ENCODE measurements at regions not wholly inside any gene's neighbourhood (a gene's known extent, or its start where the extent isn't known, plus 50 kb on each side); places are given as distances from the start of the nearest gene placed in this dataset.

DNA sequence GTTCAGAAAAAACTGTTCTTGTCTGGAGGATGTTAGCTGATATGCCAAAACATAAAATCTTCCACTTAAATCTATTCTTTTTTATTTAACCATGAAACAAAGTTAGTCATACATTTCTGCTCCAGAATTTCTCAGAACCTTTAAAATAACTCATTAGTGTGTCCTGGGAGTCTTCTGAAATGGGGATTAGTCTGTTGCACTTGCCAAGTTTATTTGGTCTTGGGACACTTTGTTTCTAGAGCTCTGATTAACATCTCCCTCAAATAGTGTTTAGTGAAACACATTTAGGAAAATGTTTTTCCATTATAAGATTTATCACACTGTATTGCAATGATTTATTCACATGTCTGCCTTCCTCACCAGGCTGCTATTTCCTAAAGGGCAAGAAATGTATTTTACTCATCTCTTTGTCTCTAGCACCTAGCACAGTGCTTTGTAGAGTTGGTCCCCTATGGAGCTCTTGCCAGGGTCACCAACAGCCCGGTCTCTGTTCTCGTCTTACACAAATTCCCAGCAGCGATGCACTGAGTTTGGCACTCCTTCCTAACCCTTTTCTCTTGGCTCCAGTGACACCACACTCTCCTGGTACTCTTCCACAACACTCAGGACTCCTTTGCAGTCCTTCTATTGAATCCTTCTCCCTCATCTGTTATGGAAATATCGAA, 189.2 kb downstream of the CSNK2A3 start:
- TF ChIP-seq, protein P1, sequence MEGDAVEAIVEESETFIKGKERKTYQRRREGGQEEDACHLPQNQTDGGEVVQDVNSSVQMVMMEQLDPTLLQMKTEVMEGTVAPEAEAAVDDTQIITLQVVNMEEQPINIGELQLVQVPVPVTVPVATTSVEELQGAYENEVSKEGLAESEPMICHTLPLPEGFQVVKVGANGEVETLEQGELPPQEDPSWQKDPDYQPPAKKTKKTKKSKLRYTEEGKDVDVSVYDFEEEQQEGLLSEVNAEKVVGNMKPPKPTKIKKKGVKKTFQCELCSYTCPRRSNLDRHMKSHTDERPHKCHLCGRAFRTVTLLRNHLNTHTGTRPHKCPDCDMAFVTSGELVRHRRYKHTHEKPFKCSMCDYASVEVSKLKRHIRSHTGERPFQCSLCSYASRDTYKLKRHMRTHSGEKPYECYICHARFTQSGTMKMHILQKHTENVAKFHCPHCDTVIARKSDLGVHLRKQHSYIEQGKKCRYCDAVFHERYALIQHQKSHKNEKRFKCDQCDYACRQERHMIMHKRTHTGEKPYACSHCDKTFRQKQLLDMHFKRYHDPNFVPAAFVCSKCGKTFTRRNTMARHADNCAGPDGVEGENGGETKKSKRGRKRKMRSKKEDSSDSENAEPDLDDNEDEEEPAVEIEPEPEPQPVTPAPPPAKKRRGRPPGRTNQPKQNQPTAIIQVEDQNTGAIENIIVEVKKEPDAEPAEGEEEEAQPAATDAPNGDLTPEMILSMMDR (IDR thresholded peaks at IDR 0.05): no peak
- TF ChIP-seq POLR2A (IDR thresholded peaks at IDR 0.05): no peak

Measured in Peyer's patch (tissue), 4 donors.